ENCODE measurements at regions not wholly inside any gene's neighbourhood (a gene's known extent, or its start where the extent isn't known, plus 50 kb on each side); places are given as distances from the start of the nearest gene placed in this dataset.

DNA sequence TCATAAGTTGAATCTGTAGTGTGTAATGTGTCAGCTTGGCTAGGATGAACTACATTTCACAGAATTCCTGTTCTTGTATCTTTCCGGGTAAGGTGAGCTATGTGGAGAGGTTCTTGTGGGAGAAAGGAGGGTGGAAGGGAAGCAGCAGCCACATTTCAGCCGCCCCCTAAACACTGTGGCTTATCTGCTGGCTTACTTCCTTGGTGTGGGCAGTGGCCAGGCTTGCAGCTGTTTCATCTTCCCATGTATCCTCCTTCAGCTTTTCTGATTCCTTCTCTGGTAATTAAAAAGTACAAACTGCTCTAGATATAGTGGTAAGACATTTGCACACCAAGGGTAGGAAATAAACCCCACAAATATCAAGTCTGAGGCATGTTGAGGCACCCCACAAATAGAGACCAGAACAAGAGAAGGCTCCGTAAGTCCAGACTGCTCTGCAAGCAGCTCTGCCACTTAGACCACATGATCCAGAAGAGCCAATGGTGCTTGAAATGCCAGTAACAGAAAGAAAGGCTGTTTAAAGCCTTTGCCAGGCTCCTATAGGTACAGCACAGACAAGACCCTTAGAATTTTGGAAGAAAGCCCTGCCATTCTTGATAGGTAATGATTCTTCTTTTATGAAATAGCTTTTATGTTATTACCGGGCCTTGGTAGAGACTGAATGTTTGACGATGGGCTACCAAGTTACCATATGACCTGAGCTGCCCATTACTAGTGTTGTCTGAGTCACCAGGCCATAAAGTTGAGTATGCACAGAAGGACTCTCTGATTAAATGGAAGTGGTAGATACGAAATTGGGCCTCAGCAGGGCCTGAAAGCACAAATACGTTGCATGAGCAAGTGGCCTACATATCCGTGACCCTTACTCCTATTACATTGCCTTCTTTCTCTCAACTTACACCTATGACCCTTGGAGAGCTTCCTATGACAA, 215.0 kb upstream of the SGK1 start:
- no peak for DNase-seq (ENCODE audit: low spot score in 2 of 2)
- intact Hi-C loops (cut with DNase I): no loop called here
- Histone ChIP-seq H3K27me3 (no peaks in the 10 kb centered on the region), H3K9me3 (no peaks in the 10 kb centered on the region), H3K36me3 (no peaks in the 10 kb centered on the region), H3K4me3 (no peak overlapping the region), H3K27ac (no peak overlapping the region), H3K4me1 (no peaks in the 10 kb centered on the region)
- TF ChIP-seq, protein P1, sequence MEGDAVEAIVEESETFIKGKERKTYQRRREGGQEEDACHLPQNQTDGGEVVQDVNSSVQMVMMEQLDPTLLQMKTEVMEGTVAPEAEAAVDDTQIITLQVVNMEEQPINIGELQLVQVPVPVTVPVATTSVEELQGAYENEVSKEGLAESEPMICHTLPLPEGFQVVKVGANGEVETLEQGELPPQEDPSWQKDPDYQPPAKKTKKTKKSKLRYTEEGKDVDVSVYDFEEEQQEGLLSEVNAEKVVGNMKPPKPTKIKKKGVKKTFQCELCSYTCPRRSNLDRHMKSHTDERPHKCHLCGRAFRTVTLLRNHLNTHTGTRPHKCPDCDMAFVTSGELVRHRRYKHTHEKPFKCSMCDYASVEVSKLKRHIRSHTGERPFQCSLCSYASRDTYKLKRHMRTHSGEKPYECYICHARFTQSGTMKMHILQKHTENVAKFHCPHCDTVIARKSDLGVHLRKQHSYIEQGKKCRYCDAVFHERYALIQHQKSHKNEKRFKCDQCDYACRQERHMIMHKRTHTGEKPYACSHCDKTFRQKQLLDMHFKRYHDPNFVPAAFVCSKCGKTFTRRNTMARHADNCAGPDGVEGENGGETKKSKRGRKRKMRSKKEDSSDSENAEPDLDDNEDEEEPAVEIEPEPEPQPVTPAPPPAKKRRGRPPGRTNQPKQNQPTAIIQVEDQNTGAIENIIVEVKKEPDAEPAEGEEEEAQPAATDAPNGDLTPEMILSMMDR (IDR thresholded peaks at IDR 0.05): no peak

DNA sequence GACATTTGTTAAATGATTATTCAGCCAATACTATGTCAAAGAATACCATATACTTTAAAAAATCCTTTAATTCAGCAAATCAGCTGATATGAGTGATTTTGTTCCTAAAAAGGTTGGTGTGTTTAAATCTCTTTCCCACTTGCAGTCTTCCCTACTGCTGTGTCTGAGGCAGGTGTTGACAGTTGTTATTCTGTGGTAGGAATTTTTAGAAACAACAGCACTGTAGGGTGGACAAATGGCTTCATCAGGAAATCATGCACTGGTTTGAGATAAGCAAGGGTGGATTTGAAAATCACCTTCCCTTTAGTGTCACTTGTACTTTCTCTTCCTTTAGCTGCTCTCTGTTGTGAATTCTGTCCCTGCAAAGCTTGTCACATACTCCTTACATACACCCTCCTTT, 213.7 kb upstream of the SGK1 start:
- H3K36me3 ChIP-seq: no peaks in the 10 kb centered on the region
- H3K27ac ChIP-seq: no peak overlapping the region
- H3K27me3 ChIP-seq: no peaks in the 10 kb centered on the region
- DNase-seq (ENCODE audit: low spot score in 2 of 2): no peak
- no peaks in the 10 kb centered on the region for H3K4me1 ChIP-seq
- no peaks in the 10 kb centered on the region for H3K9me3 ChIP-seq
- intact Hi-C loops (cut with DNase I): no loop called here
- TF ChIP-seq, protein P1 (IDR thresholded peaks at IDR 0.05): no peak
- H3K4me3 ChIP-seq: no peak overlapping the region

DNA sequence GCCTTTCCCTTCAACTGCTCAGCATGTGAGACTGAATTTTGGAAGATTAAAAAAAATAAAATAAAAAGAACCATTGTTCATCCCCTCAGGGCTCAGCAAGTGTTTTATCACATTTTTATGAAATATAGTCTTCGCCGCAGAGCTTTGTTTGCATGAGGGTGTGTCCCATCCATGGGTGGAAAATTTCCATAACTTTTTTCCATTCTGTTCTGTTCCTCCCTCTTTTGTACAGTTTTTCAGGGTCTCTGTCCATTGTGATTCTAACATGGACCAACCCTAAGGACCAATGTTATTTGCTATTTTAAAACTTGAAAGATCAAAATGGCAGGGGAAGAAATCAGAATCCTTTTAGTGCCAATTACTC, 213.3 kb upstream of the SGK1 start:
- no peak for DNase-seq (ENCODE audit: low spot score in 2 of 2)
- H3K27ac ChIP-seq: no peak overlapping the region
- intact Hi-C loops (cut with DNase I): no loop called here
- H3K9me3 ChIP-seq: no peaks in the 10 kb centered on the region
- no peaks in the 10 kb centered on the region for H3K4me1 ChIP-seq
- H3K36me3 ChIP-seq: no peaks in the 10 kb centered on the region
- H3K27me3 ChIP-seq: no peaks in the 10 kb centered on the region
- TF ChIP-seq, protein P1 (IDR thresholded peaks at IDR 0.05): no peak
- H3K4me3 ChIP-seq: no peak overlapping the region

DNA sequence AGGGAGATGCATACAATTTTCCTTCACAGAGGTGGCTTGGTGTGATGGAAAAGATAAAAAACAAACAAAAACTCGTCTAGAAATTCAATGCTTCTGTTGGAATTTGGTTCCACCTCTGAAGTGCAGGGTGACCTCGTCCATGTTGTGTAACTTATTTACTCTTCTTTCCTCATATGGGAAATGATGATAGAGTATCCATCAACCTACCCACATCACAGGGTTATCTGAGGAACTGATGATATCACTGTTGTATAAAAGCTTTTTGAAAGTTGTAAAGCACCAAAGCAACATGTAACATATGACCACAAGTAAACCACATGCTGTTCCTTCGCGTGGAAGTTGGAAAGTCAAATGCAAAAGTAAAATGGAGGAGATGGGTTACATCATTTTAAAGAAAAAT, 212.0 kb upstream of the SGK1 start:
- intact Hi-C loops (cut with DNase I): no loop called here
- Histone ChIP-seq H3K27ac (no peak overlapping the region), H3K4me3 (no peak overlapping the region), H3K4me1 (no peaks in the 10 kb centered on the region), H3K36me3 (no peaks in the 10 kb centered on the region), H3K27me3 (no peaks in the 10 kb centered on the region), H3K9me3 (no peaks in the 10 kb centered on the region)
- DNase-seq (ENCODE audit: low spot score in 2 of 2): no peak
- TF ChIP-seq, protein P1 (IDR thresholded peaks at IDR 0.05): no peak

DNA sequence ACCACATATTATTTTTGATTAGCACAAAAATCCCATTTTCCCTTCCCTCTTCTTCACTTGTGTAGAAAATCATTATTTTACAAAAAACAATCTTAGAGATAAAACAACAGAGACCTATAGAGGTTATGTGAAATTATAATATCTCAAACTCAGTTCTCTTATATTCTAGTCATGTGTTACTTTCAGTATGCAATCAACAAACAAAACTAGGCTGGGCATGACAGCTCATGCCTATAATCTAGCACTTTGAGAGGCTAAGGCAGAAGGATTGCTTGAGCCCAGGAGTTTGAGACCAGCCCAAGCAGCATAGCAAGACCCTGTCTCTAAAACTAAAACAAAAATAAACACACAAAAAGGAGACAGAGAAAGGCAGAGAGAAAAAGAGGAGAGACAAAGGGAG, 211.4 kb upstream of the SGK1 start:
- no peaks in the 10 kb centered on the region for H3K27me3 ChIP-seq
- H3K27ac ChIP-seq: no peak overlapping the region
- H3K9me3 ChIP-seq: no peaks in the 10 kb centered on the region
- H3K4me1 ChIP-seq: no peaks in the 10 kb centered on the region
- H3K4me3 ChIP-seq: no peak overlapping the region
- intact Hi-C loops (cut with DNase I): no loop called here
- TF ChIP-seq, protein P1 (IDR thresholded peaks at IDR 0.05): no peak
- no peak for DNase-seq (ENCODE audit: low spot score in 2 of 2)
- no peaks in the 10 kb centered on the region for H3K36me3 ChIP-seq

Data from ascending aorta (tissue), 2 donors.